Peyer's patch (tissue), 4 donors: ENCODE measurements at regions not wholly inside any gene's neighbourhood (a gene's known extent, or its start where the extent isn't known, plus 50 kb on each side); places are given as distances from the start of the nearest gene placed in this dataset.

Experiments
- POLR2A ChIP-seq, 2 donors: fragments of 450-650 bp; IDR thresholded peaks; one replicate each; pipeline ENCODE4 v1.5.1; 2017; ENCODE audit warnings: antibody characterized with exemption in 2 of 2, mild to moderate bottlenecking in 2 of 2, moderate library complexity in 2 of 2
- TF ChIP-seq, protein P1 (sequence below), 6 experiments: fragments of 450-650 bp in 4 of 6; fragments of 200-600 bp in 2 of 6; sonication (generic) in 1 of 6; IDR thresholded peaks; one replicate each; pipeline ENCODE4 v1.5.1; 2017 to 2019; ENCODE audit warnings: antibody characterized with exemption in 6 of 6, mild to moderate bottlenecking in 3 of 6, moderate library complexity in 1 of 6

DNA sequence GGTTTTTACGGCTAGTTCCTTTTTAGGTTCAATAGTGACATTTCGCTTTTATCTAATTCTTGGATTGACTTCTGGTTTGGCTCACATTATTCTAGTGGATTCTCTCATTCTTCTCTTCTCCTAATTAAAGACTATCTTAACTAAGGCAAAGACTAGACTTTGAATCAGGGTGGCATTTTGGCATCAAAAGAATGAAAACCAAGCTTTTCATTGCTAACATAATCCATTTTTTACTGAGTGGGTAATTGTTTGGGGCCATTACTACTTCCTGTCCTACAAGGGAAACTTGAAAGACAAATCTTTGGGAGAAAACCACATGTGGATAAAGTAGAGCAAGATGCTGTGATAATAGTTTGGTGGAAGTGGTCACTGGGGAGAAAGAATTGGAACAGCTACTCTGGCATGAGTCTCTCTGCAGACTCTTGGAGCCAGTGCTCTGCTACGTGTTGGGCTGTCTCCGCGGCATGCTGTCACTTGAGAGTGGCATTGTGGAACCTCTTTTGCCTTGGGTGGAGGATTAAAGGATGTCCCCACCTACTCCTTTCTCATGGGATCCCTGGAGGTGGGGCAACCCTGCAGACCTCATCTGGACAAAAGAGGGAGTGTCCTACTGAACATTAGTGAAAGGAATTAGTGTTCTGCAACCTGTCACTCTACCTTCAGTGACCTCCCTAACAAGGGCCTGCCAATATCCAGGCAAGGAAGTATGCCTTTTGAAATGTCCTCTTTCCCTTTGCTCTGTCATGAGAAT is 280.4 kb downstream of the PSAT1 start:
- TF ChIP-seq, protein P1, sequence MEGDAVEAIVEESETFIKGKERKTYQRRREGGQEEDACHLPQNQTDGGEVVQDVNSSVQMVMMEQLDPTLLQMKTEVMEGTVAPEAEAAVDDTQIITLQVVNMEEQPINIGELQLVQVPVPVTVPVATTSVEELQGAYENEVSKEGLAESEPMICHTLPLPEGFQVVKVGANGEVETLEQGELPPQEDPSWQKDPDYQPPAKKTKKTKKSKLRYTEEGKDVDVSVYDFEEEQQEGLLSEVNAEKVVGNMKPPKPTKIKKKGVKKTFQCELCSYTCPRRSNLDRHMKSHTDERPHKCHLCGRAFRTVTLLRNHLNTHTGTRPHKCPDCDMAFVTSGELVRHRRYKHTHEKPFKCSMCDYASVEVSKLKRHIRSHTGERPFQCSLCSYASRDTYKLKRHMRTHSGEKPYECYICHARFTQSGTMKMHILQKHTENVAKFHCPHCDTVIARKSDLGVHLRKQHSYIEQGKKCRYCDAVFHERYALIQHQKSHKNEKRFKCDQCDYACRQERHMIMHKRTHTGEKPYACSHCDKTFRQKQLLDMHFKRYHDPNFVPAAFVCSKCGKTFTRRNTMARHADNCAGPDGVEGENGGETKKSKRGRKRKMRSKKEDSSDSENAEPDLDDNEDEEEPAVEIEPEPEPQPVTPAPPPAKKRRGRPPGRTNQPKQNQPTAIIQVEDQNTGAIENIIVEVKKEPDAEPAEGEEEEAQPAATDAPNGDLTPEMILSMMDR (IDR thresholded peaks at IDR 0.05) = no peak
- TF ChIP-seq POLR2A (IDR thresholded peaks at IDR 0.05) = no peak
